DOHH2 (cell line): ENCODE measurements at regions not wholly inside any gene's neighbourhood (a gene's known extent, or its start where the extent isn't known, plus 50 kb on each side); places are given as distances from the start of the nearest gene placed in this dataset.
"Not testable (repeated sequence)": the region's sequence is repeated elsewhere in the genome, so short reads cannot be mapped to it uniquely, and the experiment has no call there.

Experiments used
- EZH2phosphoT487 ChIP-seq: fragments of 200-600 bp; sonication (generic); IDR thresholded peaks from 2 replicates; pipeline ENCODE4 v1.6.1; 2017; ENCODE audit warnings: borderline replicate concordance, mild to moderate bottlenecking, antibody characterized with exemption, low read length, moderate library complexity, mixed read lengths
- TF ChIP-seq, protein P1 (sequence below): fragments of 200-600 bp; sonication (generic); IDR thresholded peaks from one replicate; pipeline ENCODE4 v1.5.1; 2014; ENCODE audit warnings: antibody characterized with exemption, mild to moderate bottlenecking, low read depth, low read length; ENCODE audit not compliant: poor library complexity, severe bottlenecking

DNA sequence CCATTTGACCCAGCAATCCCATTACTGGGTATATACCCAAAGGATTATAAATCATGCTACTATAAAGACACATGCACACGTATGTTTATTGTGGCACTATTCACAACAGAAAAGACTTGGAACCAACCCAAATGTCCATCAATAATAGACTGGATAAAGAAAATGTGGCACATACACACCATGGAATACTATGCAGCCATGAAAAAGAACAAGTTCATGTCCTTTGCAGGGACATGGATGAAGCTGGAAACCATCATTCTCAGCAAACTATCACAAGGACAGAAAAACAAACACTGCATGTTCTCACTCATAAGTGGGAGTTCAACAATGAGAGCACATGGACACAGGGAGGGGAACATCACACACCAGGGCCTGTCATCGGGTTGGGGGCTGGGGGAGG, 225.9 kb upstream of the SETMAR start:
- TF ChIP-seq, protein P1, sequence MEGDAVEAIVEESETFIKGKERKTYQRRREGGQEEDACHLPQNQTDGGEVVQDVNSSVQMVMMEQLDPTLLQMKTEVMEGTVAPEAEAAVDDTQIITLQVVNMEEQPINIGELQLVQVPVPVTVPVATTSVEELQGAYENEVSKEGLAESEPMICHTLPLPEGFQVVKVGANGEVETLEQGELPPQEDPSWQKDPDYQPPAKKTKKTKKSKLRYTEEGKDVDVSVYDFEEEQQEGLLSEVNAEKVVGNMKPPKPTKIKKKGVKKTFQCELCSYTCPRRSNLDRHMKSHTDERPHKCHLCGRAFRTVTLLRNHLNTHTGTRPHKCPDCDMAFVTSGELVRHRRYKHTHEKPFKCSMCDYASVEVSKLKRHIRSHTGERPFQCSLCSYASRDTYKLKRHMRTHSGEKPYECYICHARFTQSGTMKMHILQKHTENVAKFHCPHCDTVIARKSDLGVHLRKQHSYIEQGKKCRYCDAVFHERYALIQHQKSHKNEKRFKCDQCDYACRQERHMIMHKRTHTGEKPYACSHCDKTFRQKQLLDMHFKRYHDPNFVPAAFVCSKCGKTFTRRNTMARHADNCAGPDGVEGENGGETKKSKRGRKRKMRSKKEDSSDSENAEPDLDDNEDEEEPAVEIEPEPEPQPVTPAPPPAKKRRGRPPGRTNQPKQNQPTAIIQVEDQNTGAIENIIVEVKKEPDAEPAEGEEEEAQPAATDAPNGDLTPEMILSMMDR: not testable (repeated sequence)
- not testable (repeated sequence) for TF ChIP-seq EZH2phosphoT487
